Stimulated activated CD4-positive, alpha-beta T cell treated with anti-CD3 and anti-CD28 coated beads, Interleukin-4, amount 100 ng/mL, for 48 hours (primary cell): ENCODE measurements at regions not wholly inside any gene's neighbourhood (a gene's known extent, or its start where the extent isn't known, plus 50 kb on each side); places are given as distances from the start of the nearest gene placed in this dataset.
"Not testable (repeated sequence)": the region's sequence is repeated elsewhere in the genome, so short reads cannot be mapped to it uniquely, and the experiment has no call there.

ENCODE experiments used
- DNase-seq, 2 donors: peaks; one replicate each; pipeline ENCODE4 v3.0.0-alpha.2; 2020; ENCODE audit warnings: low read depth in 2 of 2

DNA sequence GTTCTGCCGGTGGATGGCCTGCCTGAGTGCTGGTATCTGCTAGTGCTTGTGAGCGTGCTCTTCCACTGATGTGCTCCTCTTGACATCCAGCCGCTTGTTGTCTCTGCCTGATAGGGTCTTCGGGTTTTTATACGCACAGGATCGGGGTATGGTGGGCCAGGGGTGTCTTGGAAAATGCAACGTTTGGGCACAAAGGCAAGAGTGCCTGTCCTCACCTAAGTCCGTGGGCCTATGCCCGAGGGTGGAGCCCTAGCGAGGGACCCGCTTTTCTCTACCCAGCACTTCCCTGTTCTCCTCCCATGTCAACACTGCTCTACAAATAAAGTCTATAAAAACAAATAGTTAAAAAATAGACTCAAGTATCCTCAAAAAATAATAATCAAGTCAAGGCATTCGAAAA, 1007.8 kb downstream of the PLA2G4A start:
- DNase-seq: no peak

DNA sequence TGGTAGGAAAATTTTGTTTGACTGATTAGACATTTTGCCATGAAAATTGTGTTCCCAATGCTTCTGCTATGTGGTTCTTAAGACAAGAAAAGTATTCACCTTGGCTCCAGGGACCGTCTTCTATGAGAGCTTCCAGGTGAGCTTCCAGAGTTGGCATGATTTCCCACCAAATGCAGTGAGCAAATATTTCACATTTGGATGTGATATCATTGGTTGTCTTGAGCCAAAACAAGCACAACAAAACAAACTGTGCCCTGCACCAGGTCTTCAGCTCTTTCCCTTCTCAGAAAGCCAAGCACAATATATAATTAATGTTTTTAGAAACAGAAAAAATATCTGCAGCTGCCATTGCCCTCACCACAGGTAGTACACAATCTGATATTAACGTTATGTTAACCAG, 1009.0 kb downstream of the PLA2G4A start:
- DNase-seq: no peak

DNA sequence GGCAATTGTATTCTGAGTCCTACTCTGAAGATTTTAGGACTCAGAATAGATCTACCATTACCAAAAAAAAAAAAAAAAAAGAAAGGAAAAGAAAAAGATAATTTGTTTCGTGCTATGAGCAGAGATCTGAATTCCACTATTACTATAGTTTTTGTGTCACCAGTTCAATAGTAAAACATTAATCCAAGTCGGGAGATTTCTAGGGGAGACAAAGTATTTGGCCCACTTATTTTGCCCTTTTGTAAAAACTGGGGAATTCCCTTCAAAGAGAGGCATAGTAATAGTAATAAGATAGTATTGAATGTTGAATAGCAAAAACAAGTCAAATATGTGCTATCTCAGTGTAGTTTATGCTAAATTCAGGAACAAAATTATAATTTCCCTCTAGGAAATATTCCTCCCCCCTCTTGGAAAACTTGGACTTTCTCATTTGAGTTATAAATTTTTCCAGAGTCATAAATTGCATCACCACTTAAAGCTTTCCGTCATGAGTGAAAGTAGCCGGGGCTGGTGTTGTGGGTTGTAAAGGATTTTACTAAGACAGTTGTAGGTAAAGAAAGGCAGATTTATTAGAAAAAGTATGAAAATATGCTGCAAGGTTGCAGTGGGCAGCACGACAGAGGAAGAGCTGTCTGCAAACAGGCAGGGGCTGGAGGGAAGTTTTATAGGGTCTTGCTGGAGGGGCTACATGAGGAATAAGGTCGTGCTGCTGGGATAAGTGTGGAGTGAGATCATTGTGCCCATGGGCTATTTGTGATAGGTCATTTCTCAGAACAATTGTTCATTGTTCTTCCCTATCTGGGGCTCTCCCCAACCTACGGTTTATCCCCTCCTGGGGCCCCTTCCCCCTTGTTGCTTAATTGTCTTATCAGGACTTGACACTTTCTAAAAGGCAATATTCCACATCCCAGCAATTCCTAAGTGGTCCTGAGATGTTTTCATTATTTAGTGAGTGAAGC, 1009.9 kb downstream of the PLA2G4A start:
- DNase-seq: no peak

DNA sequence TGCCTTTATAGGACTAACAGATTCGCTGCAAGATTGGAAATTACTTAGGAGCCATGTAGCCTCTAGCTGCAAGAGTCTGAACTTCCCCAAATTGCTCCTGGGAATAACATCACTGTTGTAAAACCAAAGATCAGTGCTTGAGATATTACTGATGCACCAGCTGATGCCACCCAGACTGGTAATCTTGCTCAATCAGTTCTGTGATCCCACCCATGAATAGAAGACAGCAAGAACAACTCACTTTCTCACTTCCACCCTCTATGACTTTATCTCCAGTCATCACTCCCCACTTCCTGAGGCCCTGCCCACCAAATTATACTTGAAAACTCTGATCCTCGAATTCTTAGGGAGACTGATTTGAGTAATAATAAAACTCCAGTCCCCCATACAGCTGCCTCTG, 1011.1 kb downstream of the PLA2G4A start:
- DNase-seq: no peak

DNA sequence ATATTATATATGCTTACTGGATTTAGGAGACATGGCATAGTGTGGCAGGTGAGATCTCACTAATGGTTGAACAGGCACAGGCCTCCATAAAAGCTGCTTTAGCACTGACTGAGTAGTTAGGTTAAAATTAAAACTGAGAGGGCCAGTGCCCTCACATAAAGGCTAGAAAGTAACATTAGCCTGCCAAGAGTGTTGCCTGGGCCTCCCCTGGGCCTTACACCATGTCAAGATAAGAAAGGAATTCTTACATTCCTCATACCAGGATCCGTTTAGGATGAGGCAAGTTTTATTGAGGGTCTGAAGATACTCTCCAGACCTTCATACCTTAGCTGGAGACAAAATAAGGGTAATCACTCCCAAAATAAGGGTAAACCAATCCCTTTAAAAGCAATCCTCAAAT, 1011.8 kb downstream of the PLA2G4A start:
- no peak for DNase-seq

DNA sequence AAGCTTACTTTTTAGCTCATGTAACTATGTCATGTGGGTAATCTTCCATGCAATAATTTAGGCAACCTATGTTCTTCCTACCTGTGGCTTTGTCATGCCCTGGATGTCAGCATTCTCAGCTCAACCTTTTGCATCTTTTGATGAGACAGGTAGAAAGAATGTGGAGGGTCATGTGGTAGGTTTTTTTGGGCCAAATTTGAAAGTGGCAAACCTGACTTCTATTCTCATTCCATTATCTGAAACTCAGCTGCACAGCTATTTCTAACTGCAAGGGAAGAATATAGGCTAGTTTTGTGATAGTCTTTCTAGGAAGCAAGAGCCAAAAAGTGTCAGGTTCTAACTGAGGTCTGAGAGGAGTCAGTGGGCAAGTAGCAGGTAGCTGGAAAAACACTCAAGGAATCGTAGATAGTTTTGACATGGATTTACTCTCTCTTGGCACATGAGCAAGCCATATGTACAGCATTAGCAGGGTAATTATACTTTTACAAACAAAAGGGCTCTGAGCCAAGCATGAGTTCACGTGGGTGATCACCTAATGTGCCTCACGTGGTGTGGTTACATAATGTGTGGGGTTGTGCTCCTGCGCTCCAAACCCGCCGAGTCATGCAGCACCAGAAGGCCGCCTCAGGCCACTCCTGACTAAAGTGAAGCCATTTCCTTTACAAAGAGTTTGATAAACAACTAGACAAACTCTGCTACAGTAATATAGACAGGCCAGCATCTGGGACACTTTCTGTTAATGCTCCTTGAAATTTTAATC, 1013.8 kb downstream of the PLA2G4A start:
- DNase-seq: no peak

DNA sequence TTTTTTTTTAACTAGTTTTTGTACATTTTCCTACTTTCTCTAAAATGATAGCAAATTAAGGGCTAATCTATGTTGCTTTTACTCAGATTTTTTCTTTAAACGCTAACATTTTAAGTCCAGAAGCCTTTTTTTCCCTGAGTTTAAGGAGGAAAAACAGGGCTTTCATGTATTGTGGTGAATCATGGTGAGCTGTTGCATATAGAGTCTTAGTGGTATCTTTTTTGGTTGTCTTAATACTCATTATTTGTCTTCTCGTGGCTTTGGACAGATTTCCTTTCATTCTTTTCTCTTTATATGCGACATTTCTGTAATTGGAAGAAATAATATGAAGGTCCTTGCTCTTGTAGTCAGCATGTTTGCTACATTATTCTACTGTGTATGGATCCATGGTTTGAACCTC, 1015.6 kb downstream of the PLA2G4A start:
- DNase-seq: no peak

DNA sequence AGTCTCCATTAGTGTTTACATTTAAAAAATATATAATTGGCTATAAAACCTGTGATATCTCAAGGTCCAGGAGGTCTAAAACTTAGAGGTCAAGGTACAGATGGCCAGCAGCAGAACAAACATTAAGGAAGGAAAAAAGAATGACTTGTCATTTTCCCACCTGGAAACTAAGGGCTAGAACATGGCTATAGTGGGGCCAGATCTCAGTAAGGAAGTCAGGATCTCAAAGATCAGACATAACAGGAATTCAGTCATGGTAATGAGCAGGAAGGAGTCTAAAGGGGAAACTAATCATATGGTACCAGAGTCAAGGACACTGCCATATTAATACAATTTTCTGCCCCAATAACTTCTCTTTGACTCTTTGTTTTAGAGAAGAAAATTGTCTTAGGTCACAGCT, 1018.8 kb downstream of the PLA2G4A start:
- DNase-seq: no peak

DNA sequence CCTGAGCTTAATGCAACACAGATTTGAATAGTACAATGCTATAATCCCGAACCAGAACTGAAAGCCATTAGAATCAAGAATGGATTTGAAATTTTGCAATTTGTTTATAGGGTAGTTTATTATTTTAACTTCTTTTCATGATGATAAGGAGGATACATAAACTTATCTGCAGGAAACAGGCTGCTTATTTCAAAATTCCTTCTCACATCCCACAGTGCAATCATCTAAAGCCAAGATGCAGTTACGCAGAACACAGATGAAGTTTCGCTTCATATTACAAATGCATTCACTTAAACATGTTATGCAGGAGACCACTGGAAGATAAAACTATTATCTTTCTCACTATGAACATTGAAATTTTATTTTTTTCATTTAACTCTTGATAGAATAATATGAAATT, 1019.6 kb downstream of the PLA2G4A start:
- no peak for DNase-seq

DNA sequence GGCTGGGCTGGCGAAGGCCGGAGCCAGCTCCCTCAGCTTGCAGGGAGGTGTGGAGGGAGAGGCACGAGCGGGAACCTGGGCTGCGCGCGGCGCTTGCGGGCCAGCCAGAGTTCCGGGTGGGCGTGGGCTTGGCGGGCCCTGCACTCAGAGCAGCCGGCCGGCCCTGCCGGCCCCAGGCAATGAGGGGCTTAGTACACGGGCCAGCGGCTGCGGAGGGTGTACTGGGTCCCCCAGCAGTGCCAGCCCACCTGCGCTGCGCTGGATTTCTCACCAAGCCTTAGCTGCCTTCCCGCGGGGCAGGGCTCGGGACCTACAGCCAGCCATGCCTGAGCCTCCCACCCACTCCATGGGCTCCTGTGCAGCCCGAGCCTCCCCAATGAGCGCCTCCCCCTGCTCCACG, 1021.4 kb downstream of the PLA2G4A start:
- not testable (repeated sequence) for DNase-seq

DNA sequence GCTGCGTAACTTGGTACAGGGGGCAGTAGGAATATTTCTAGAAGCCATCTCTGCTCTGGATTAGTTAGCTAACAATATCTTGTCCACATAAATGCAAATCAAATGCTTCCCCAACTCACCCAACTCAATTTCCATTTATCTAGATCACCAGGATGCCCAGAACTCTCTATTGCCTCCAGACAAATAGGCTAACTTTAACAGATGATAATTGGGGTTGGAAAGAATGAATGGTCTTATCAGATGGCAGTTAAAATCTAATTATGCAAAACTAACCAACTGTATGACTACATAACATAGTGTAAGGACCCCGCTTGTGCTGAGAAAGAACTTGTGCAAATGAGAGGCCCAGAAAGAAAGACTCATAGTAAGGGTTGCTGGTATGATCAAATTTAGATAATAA, 1024.8 kb downstream of the PLA2G4A start:
- no peak for DNase-seq

DNA sequence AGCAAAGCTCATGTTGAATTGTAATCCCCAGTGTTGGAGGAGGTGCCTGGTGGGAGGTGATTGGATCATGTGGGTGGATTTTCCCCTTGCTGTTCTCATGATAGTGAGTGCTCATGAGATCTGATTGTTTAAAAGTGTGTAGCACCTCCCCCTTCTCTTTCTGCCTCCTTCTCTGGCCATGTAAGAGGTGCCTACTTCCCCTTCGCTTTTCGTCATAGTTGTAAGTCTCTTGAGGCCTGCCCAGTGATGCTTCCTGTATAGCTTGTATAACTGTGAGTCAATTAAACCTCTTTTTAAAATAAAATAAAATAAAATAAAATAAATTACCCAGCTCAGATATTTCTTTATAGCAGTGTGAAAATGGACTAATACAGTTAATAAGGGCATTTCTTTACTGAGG, 1025.7 kb downstream of the PLA2G4A start:
- DNase-seq: no peak

DNA sequence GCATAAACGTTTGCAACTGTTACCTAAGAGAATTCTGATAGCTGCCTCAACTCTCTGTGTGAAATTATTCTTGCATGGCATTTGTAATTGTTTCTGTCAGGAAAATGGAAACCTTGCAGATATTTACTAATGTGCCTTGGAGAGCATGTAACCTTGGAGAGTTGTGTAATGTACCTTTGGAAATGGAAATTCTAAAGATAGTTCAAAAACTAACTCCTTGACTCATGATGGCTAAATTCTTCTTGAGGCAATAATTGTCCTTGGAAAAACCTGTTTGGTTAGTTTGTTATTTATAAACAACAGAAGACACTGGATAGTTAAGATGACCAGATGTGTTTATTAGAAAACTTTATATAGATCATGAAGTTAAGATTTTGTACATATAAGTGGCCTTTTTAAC, 1033.8 kb downstream of the PLA2G4A start:
- DNase-seq: no peak

DNA sequence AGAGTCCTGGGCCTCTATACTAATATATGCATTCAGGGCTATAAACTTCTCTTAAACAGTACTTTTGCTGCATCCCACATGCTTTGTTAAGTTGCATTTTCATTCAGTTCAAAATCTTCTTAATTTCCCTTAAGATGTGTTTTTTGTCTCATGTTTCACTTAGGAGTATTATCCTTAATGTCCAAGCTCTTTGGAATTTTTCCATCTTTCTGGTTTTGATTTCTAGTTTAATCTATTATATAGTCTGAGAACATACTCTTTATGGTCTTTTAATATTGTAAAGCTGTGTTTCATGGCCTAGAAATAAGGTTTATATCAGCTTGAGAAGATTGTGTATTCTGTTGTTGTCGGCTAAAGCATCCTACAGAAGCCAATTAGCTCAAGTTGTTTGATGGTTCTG, 1041.8 kb downstream of the PLA2G4A start:
- DNase-seq: no peak

DNA sequence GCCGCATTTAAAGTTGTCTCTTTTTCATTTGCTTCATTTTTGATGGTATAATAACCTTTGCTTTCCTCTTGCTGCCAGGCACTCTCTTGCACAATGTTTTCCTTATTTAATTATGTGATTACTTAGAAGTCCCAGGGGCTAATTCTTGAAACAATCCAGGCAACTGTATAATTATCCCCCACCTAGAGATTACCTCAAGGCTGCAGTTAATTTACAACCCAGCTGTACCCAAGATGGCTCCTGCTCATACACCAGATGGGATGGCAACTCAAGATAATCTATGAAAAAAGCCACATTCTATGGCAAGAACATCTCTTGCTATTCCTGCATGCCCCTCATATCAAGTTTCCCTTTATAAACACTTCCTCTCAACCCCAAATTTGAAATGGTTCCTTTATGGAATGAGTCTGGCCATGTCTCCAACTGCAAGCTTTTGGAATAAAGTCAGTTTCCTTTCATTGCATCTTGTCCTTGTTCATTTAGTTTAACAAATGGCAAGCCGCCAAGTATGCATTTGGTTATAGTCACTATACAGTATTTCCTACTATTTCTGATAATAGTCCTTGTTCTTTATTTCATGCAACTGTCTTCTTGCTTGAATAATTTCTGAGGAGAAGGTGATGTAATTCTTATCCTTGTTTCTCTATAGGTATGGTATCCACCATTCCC, 1042.6 kb downstream of the PLA2G4A start:
- no peak for DNase-seq

DNA sequence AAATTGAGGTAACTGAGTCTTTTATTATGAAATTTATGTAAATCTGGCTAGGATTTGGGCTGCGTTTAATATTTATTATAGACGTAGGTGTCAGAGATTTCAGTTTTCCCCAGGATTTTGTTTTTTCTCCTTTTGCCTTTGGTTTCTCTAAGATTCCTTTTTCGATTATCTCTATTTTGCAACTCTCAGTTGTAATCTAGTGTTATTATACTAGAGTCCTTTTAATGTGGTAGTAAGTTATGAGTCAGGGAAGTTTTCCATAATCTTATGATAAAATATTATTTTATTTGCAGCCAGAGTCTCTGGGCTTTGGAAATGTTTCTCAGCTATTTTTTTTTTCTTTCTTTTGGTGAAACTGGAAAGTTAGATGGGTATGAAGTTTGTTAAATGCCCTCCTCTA, 1043.8 kb downstream of the PLA2G4A start:
- no peak for DNase-seq

DNA sequence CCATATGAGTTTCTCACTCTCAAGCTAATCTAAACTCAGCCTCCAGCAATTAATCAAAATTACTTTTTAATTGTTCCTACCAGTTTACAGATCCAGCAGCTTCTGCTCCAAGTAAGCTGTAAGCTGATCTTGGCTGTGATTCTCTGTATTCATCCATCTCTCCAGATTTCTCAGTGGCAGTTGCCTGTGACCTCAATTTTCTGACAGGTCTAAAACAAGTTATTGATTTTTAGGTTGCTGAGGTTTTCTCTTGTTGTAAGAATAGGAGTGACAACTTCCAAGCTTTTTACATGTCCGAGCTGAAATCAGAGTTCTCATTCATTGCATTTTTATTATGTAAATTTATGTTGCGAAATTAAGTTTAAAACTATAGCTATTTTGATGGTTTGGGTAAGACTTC, 1044.4 kb downstream of the PLA2G4A start:
- DNase-seq: no peak

DNA sequence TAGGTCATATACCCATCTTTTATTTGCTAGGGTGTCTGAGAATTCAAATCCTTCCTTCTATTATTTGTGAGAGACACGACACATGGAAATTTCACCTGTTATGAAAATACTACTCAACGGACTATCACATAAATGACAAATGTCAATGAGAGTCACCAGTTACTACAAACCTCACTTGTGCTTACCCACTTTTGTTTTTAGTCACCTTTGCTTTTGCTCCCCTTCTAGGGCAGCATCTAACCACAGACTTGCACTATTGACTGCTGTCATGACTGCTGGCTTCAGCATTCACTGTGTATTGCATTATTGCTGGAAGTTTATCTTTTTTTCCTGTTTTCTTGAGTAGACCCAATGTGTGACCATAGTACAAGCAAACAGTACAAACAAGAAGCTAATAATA, 1048.0 kb downstream of the PLA2G4A start:
- no peak for DNase-seq

DNA sequence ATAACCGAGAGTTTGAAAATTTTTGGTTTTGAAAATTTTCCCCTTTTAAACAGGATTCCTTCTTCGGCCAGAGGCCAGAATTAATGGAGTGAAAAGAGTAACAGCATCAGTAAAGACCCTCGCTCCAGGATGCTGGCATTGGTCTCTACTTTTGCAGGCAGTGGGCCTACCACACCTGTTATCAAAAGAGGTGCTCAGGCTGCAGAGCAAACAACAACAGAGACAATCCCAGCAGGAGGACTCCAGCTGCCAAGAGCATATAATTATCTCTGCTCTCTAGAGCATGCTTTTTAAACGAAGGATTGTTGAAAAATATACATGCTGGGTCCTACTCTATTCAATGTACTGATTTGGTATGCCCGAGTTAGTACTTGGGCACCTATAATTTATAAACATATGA, 1048.5 kb downstream of the PLA2G4A start:
- DNase-seq: no peak

DNA sequence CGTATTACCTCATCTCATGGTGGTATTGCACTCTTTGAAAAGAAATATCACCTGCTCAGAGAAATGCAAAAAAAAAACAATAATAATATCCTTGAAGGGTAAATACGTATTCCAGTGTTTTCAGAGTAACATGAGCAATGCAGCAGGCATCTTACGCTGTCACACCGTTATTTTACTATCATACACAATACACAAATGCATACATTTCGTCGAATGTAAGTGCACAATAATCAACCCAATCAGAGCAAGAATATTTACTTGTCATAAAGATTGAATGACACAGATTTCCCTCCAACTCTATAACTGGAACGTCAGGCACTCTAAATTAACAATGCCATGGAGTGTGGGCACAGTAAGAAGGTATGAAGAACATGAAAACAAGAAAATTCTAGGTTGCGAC, 1050.1 kb downstream of the PLA2G4A start:
- DNase-seq: no peak

DNA sequence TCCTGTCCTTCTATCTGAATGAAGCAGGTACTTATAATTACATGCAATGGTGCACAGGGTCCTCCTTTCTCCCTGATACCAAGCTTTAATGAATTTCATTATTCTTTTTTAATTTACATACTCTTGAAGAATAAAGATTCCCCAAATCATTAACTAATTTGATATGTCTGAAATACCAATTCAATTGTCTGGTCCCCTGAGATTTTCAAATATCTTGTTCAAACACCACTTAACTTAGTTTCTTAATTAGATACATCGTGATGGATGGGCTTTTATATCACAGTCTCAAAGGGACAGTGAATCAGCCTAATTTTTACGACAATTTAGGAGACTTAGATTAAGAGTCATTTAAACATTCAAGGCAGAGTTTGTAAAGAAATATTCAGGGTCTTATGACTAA, 1054.6 kb downstream of the PLA2G4A start:
- no peak for DNase-seq

DNA sequence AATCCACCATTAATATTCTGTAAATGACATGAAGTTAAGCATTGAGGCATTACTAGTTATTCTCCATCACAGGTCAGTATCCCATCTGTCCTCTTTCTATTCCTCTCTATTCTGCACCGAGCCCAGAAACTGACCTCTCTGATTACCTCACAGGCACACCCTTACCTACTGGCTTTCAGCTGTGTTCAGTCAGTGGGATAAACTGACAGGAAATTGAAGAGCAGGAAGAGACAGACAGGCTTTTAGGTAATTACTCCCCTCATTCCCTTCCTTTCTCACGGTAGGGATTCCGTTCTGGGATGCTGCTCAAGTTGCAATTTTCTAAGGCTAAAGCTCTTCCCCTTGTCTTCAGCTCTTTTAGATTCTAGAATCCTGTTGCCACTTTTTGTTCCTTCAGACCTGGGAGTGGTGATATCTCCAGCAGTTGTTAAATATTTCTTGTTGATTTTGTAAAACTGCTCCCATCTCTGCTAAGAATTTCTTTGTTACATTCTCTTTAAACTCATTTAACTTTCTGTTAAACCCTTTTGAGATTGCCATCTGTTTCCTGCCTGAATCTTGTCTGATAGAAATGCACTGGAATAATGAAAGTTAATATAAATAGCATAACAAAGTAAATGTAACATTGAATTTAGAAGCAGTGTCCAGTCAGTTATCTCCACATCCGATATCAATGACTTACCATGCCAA, 1063.4 kb downstream of the PLA2G4A start:
- DNase-seq: no peak
